Neuronal stem cell (in vitro differentiated cells): ENCODE measurements at regions not wholly inside any gene's neighbourhood (a gene's known extent, or its start where the extent isn't known, plus 50 kb on each side); places are given as distances from the start of the nearest gene placed in this dataset.

Experiments
- DNase-seq: peaks from one replicate; pipeline ENCODE4 v3.0.0-alpha.2; 2013; ENCODE audit warnings: low spot score
- H2AFZ ChIP-seq: one replicate; pipeline ENCODE4 v1.6.1; 2013; ENCODE audit warnings: mild to moderate bottlenecking, low read length, inconsistent platforms
- H2AK5ac ChIP-seq: 2 replicates; pipeline ENCODE4 v1.6.1; 2013; ENCODE audit warnings: low read depth, mild to moderate bottlenecking, inconsistent platforms, low read length, moderate library complexity, mixed read lengths
- H2BK120ac ChIP-seq: 2 replicates; pipeline ENCODE4 v1.6.1; 2013; ENCODE audit warnings: low read depth, mild to moderate bottlenecking, inconsistent platforms, low read length, moderate library complexity, mixed read lengths
- H2BK12ac ChIP-seq: one replicate; pipeline ENCODE4 v1.6.1; 2013; ENCODE audit warnings: low read length, inconsistent platforms
- H2BK15ac ChIP-seq: 2 replicates; pipeline ENCODE4 v1.6.1; 2013; ENCODE audit warnings: mild to moderate bottlenecking, low read length, inconsistent platforms, mixed read lengths
- H2BK5ac ChIP-seq: one replicate; pipeline ENCODE4 v1.6.1; 2013; ENCODE audit warnings: inconsistent platforms, mild to moderate bottlenecking, low read length, moderate library complexity
- H3K14ac ChIP-seq: one replicate; pipeline ENCODE4 v1.6.1; 2013; ENCODE audit warnings: low read length, inconsistent platforms
- H3K18ac ChIP-seq: 2 replicates; pipeline ENCODE4 v1.6.1; 2013; ENCODE audit warnings: low read length, inconsistent platforms
- H3K23ac ChIP-seq: 2 replicates; pipeline ENCODE4 v1.6.1; 2013; ENCODE audit warnings: low read depth, mild to moderate bottlenecking, mixed read lengths, low read length, inconsistent platforms; ENCODE audit not compliant: poor library complexity
- H3K27ac ChIP-seq: replicated peaks from 3 replicates; pipeline ENCODE4 v1.5.1; 2013; ENCODE audit warnings: low read length, inconsistent platforms
- H3K27me3 ChIP-seq, 3 experiments: 2 replicates each; pipeline ENCODE4 v1.6.1; 2013; ENCODE audit warnings: low read length in 3 of 3, mild to moderate bottlenecking in 2 of 3, inconsistent platforms in 1 of 3, low read depth in 1 of 3, mixed read lengths in 1 of 3, moderate library complexity in 1 of 3; ENCODE audit not compliant: control insufficient read depth in 3 of 3, insufficient read depth in 3 of 3
- H3K36me3 ChIP-seq, 2 donors: replicated peaks in 1 of 2; 2 replicates each; pipeline ENCODE4 v1.6.1; 2013; ENCODE audit warnings: low read length in 2 of 2; ENCODE audit not compliant: control insufficient read depth in 2 of 2, insufficient read depth in 2 of 2
- H3K4ac ChIP-seq: 2 replicates; pipeline ENCODE4 v1.6.1; 2013; ENCODE audit warnings: inconsistent platforms, mild to moderate bottlenecking, low read length, moderate library complexity
- H3K4me1 ChIP-seq, 2 donors: 1 replicate in 1 of 2; 2 replicates in 1 of 2; pipeline ENCODE4 v1.6.1; 2013; ENCODE audit warnings: low read length in 2 of 2, low read depth in 1 of 2; ENCODE audit not compliant: control insufficient read depth in 2 of 2, insufficient read depth in 1 of 2
- H3K4me2 ChIP-seq: one replicate; pipeline ENCODE4 v1.6.1; 2013; ENCODE audit warnings: mild to moderate bottlenecking, low read length, inconsistent platforms; ENCODE audit not compliant: insufficient read depth, poor library complexity, severe bottlenecking
- H3K4me3 ChIP-seq, 2 donors: 2 replicates each; pipeline ENCODE4 v1.5.1; 2013; ENCODE audit warnings: low read length in 2 of 2, mild to moderate bottlenecking in 2 of 2, inconsistent platforms in 1 of 2, moderate library complexity in 1 of 2
- H3K79me1 ChIP-seq: one replicate; pipeline ENCODE4 v1.6.1; 2013; ENCODE audit warnings: low read depth, mild to moderate bottlenecking, inconsistent platforms, low read length, moderate library complexity
- H3K9ac ChIP-seq: one replicate; pipeline ENCODE4 v1.6.1; 2013; ENCODE audit warnings: mild to moderate bottlenecking, low read depth, low read length, inconsistent platforms; ENCODE audit not compliant: poor library complexity
- H3K9me3 ChIP-seq, 2 donors: replicated peaks in 1 of 2; 2 replicates each; pipeline versions ENCODE3 to v1.6.1; 2013; ENCODE audit warnings: low read length in 2 of 2, mild to moderate bottlenecking in 2 of 2, inconsistent platforms in 1 of 2, low read depth in 1 of 2, mixed read lengths in 1 of 2, moderate library complexity in 1 of 2; ENCODE audit not compliant: control insufficient read depth in 2 of 2, insufficient read depth in 1 of 2
- H4K8ac ChIP-seq: one replicate; pipeline ENCODE4 v1.6.1; 2013; ENCODE audit warnings: low read depth, mild to moderate bottlenecking, inconsistent platforms, low read length, moderate library complexity
- H4K91ac ChIP-seq: one replicate; pipeline ENCODE4 v1.6.1; 2013; ENCODE audit warnings: low read length, low read depth, mild to moderate bottlenecking, inconsistent platforms; ENCODE audit not compliant: poor library complexity
- WGBS, 2 donors: extraction: QIAGEN DNeasy Blood & Tissue Kit; methylation state at CpG; one replicate each; pipeline ENCODE4 v1.1.7; 2013; ENCODE audit warnings: missing lambda C conversion rate in 2 of 2, mixed read lengths in 1 of 2; ENCODE audit not compliant: insufficient read length in 2 of 2, insufficient replicate concordance in 1 of 2; ENCODE audit errors: extremely low coverage in 2 of 2; 5-methylcytosine and 5-hydroxymethylcytosine counted together

- Histone ChIP-seq H3K27me3 (no peaks in the 10 kb centered on the region), H2BK5ac (no peak overlapping the region), H2AK5ac (no peak overlapping the region), H3K4me2 (no peak overlapping the region), H3K23ac (no peak overlapping the region), H3K9ac (no peak overlapping the region), H3K4ac (no peak overlapping the region), H2BK120ac (no peak overlapping the region), H3K18ac (no peak overlapping the region), H3K4me3 (no peak overlapping the region), H2BK12ac (no peak overlapping the region), H4K91ac (no peak overlapping the region), H3K79me1 (no peaks in the 10 kb centered on the region), H4K8ac (no peak overlapping the region), H2BK15ac (no peak overlapping the region), H3K4me1 (no peaks in the 10 kb centered on the region), H2AFZ (no peak overlapping the region), H3K14ac (no peak overlapping the region), H3K9me3 (no peaks in the 10 kb centered on the region), H3K27ac (no peak overlapping the region), H3K36me3 (no peaks in the 10 kb centered on the region)
- DNase-seq: no peak
- no CpG with 5 or more reads among the region's 1 CpG for WGBS, 2 donors
Observed at GRCh38 chr2:138867341-138867740, 87.2 kb upstream of the NXPH2 start.

- no peak for DNase-seq
- H3K27me3 ChIP-seq: no peaks in the 10 kb centered on the region
Observed at GRCh38 chr2:138866797-138867196, 86.6 kb upstream of the NXPH2 start.

GRCh38 chr2:138853761-138854160 is 73.6 kb upstream of the NXPH2 start:
- Histone ChIP-seq H2BK12ac (no peak overlapping the region), H4K8ac (no peak overlapping the region), H3K4me2 (no peak overlapping the region), H3K27me3 (no peaks in the 10 kb centered on the region), H3K4ac (no peak overlapping the region), H3K4me1 (no peaks in the 10 kb centered on the region), H2AFZ (no peak overlapping the region), H3K9me3 (no peaks in the 10 kb centered on the region), H2BK15ac (no peak overlapping the region), H2BK120ac (no peak overlapping the region), H3K79me1 (no peaks in the 10 kb centered on the region), H3K18ac (no peak overlapping the region), H3K4me3 (no peak overlapping the region), H3K23ac (no peak overlapping the region), H3K27ac (no peak overlapping the region), H3K9ac (no peak overlapping the region), H2BK5ac (no peak overlapping the region), H2AK5ac (no peak overlapping the region), H3K36me3 (no peaks in the 10 kb centered on the region), H3K14ac (no peak overlapping the region), H4K91ac (no peak overlapping the region)
- no CpG with 5 or more reads among the region's 3 CpGs for WGBS, 2 donors
- DNase-seq: no peak

More at GRCh38 chr2:138866797-138867196, 86.6 kb upstream of the NXPH2 start:
- Histone ChIP-seq H3K4me1 (no peaks in the 10 kb centered on the region), H3K4ac (no peak overlapping the region), H2BK12ac (no peak overlapping the region), H4K8ac (no peak overlapping the region), H3K27ac (no peak overlapping the region), H3K23ac (no peak overlapping the region), H3K14ac (no peak overlapping the region), H2AFZ (no peak overlapping the region), H3K18ac (no peak overlapping the region), H3K79me1 (no peaks in the 10 kb centered on the region), H3K4me3 (no peak overlapping the region), H3K9me3 (no peaks in the 10 kb centered on the region), H4K91ac (no peak overlapping the region), H2BK15ac (no peak overlapping the region), H3K4me2 (no peak overlapping the region), H3K9ac (no peak overlapping the region), H3K36me3 (no peaks in the 10 kb centered on the region), H2AK5ac (no peak overlapping the region), H2BK5ac (no peak overlapping the region), H2BK120ac (no peak overlapping the region)

- Histone ChIP-seq H3K27ac (no peak overlapping the region), H3K27me3 (no peaks in the 10 kb centered on the region), H3K36me3 (no peaks in the 10 kb centered on the region), H4K8ac (no peak overlapping the region), H3K4me3 (no peak overlapping the region), H4K91ac (no peak overlapping the region), H2AK5ac (no peak overlapping the region), H2BK120ac (no peak overlapping the region), H2BK12ac (no peak overlapping the region), H2AFZ (no peak overlapping the region), H3K9ac (no peak overlapping the region), H3K23ac (no peak overlapping the region), H3K79me1 (no peaks in the 10 kb centered on the region), H2BK15ac (no peak overlapping the region), H3K9me3 (no peaks in the 10 kb centered on the region), H3K4ac (no peak overlapping the region), H3K14ac (no peak overlapping the region), H3K4me1 (no peaks in the 10 kb centered on the region), H2BK5ac (no peak overlapping the region), H3K18ac (no peak overlapping the region), H3K4me2 (no peak overlapping the region)
- DNase-seq: no peak
- WGBS, 2 donors: 100% methylated on average over 1 of the region's 1 CpG; no CpG with 5 or more reads in 1 of the 2 donors
Observed at GRCh38 chr2:138853296-138853695, 73.1 kb upstream of the NXPH2 start.
